CD4-positive, CD25-positive, alpha-beta regulatory T cell (primary cell): ENCODE measurements at regions not wholly inside any gene's neighbourhood (a gene's known extent, or its start where the extent isn't known, plus 50 kb on each side); places are given as distances from the start of the nearest gene placed in this dataset.
"Not testable (repeated sequence)": the region's sequence is repeated elsewhere in the genome, so short reads cannot be mapped to it uniquely, and the experiment has no call there.

Experiments used
- ATAC-seq, 2 donors: fragments of 150-1000 bp; cut with Tn5 transposase; one replicate each; pipeline ENCODE4 v1.10.0; 2021; ENCODE audit warnings: low read depth in 2 of 2, moderate number of reproducible peaks in 2 of 2, moderate library complexity in 1 of 2
- DNase-seq, 3 donors: peaks; one replicate each; pipeline versions ENCODE4 v3.0.0 to v3.0.0-alpha.2; 2012 to 2022; ENCODE audit warnings: mixed read lengths in 1 of 3
- H3K27ac ChIP-seq: one replicate; pipeline ENCODE4 v1.7.0; 2013; ENCODE audit warnings: mild to moderate bottlenecking, low read length; ENCODE audit not compliant: insufficient read depth, poor library complexity, severe bottlenecking
- H3K27me3 ChIP-seq: one replicate; pipeline ENCODE4 v1.7.0; 2013; ENCODE audit warnings: low read length; ENCODE audit not compliant: control insufficient read depth, insufficient read depth
- H3K36me3 ChIP-seq: one replicate; pipeline ENCODE4 v1.7.0; 2013; ENCODE audit warnings: mild to moderate bottlenecking, low read length, moderate library complexity; ENCODE audit not compliant: control insufficient read depth, insufficient read depth
- H3K4me1 ChIP-seq: 2 replicates; pipeline ENCODE4 v1.7.0; 2013; ENCODE audit warnings: mild to moderate bottlenecking, low read length; ENCODE audit not compliant: insufficient read depth, control insufficient read depth, poor library complexity, severe bottlenecking
- H3K4me3 ChIP-seq: one replicate; pipeline ENCODE4 v1.7.0; 2013; ENCODE audit warnings: low read depth, mild to moderate bottlenecking, low read length, moderate library complexity
- H3K9me3 ChIP-seq, 2 experiments: 1 replicate in 1 of 2; 2 replicates in 1 of 2; pipeline ENCODE4 v1.7.0; 2013; ENCODE audit warnings: low read length in 2 of 2, mild to moderate bottlenecking in 1 of 2, moderate library complexity in 1 of 2; ENCODE audit not compliant: control insufficient read depth in 2 of 2
- H3K27ac Mint-ChIP-seq, 3 donors: one replicate each; pipeline ENCODE4 v1.8.0; 2020 to 2022; ENCODE audit warnings: mild to moderate bottlenecking in 3 of 3, mixed read lengths in 3 of 3, moderate library complexity in 2 of 3
- H3K27me3 Mint-ChIP-seq: one replicate; pipeline ENCODE4 v1.8.0; 2022; ENCODE audit warnings: mild to moderate bottlenecking, mixed read lengths
- H3K36me3 Mint-ChIP-seq: one replicate; pipeline ENCODE4 v1.8.0; 2020; ENCODE audit warnings: mixed read lengths
- H3K4me1 Mint-ChIP-seq, 4 donors: one replicate each; pipeline ENCODE4 v1.8.0; 2020 to 2022; ENCODE audit warnings: mixed read lengths in 4 of 4, mild to moderate bottlenecking in 1 of 4
- H3K4me3 Mint-ChIP-seq, 4 donors: one replicate each; pipeline ENCODE4 v1.8.0; 2020 to 2022; ENCODE audit warnings: mild to moderate bottlenecking in 4 of 4, mixed read lengths in 4 of 4, moderate library complexity in 3 of 4
- H3K9me3 Mint-ChIP-seq, 7 donors: one replicate each; pipeline ENCODE4 v1.8.0; 2020 to 2022; ENCODE audit warnings: mixed read lengths in 7 of 7, mild to moderate bottlenecking in 3 of 7, moderate library complexity in 2 of 7

DNA sequence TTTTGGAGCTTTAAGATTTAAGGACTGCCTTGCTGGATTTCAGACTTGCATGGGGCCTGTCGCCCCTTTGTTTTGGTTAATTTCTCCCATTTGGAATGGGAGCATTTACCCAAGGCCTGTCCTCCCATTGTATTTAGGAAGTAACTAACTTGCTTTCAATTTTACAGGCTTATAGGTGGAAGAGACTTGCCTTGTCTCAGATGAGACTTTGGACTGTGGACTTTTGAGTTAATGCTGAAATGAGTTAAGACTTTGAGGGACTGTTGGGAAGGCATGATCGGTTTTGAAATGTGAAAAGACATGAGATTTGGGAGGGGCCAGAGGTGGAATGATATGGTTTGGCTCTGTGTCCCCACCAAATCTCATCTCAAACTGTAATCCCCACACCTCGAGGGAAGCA is 56.5 kb upstream of the TNFSF10 start:
- H3K36me3 Mint-ChIP-seq, DNase-seq, H3K36me3 ChIP-seq, H3K27me3 ChIP-seq, H3K9me3 Mint-ChIP-seq, H3K9me3 ChIP-seq, H3K27me3 Mint-ChIP-seq, H3K4me3 Mint-ChIP-seq, H3K27ac ChIP-seq, H3K4me3 ChIP-seq, ATAC-seq: not testable (repeated sequence)
- Mint-ChIP-seq H3K4me1 (peaks cover 30 to 61% (median 43%) of the 10 kb centered on the region in 4 donors), H3K27ac (peak overlapping the region; percentile 34 to 92 (median 49))
- peaks cover 24% of the 10 kb centered on the region for H3K4me1 ChIP-seq

DNA sequence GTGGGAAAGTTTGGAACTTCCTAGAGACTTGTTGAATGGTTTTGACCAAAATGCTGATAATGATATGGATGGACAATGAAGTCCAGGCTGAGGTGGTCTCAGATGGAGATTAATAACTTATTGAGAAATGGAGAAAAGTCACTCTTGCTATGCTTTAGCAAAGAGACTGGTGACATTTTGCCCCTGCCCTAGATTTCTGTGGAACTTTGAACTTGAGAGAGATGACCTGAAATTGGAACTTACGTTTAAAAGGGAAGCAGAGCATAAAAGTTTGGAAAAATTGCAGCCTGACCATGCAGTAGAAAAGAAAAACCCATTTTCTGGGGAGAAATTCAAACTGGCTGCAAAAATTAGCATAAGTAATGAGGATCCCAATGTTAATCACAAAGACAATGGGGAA is 55.5 kb upstream of the TNFSF10 start:
- H3K27me3 Mint-ChIP-seq, H3K27ac Mint-ChIP-seq, H3K36me3 Mint-ChIP-seq, H3K4me3 ChIP-seq, H3K36me3 ChIP-seq, H3K9me3 Mint-ChIP-seq, DNase-seq, ATAC-seq, H3K9me3 ChIP-seq, H3K27me3 ChIP-seq, H3K27ac ChIP-seq: not testable (repeated sequence)
- Mint-ChIP-seq H3K4me3 (peak overlapping the region in 1 of 4 donors; percentile 4), H3K4me1 (peaks cover 30 to 61% (median 43%) of the 10 kb centered on the region in 4 donors)
- H3K4me1 ChIP-seq = peaks cover 24% of the 10 kb centered on the region

DNA sequence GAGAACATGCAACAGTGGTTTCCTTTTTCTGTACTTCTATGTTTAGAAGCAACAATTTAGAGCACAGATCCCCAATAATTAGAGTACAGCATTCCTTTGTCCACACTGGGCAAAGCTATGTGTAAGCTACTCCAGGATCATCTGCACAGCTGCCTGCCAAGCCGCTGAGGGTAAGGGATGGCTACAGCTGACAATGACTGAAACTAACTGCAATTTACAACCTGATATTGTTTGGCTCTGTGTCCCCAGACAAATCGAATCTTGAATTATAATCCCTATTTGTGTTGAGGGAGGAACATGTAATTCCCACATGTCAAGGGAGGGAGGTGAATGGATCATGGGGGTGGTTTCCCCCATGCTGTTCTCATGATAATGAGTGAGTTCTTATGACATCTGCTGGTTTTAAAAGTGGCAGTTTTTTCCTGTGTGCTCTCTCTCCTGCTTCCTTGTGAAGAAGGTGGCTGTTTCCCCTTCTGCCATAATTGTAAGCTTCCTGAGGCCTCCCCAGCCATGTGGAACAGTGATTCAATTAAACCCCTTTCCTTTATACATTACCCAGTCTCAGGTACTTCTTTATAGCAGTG is 54.8 kb upstream of the TNFSF10 start:
- Mint-ChIP-seq H3K27me3 (no peaks in the 10 kb centered on the region), H3K27ac (peak overlapping the region in 1 of 3 donors; percentile 2), H3K9me3 (peaks cover 0 to 2% (median 0%) of the 10 kb centered on the region in 7 donors), H3K4me3 (no peak overlapping the region), H3K36me3 (no peaks in the 10 kb centered on the region), H3K4me1 (peaks cover 28 to 57% (median 40%) of the 10 kb centered on the region in 4 donors)
- Histone ChIP-seq H3K4me1 (peaks cover 24% of the 10 kb centered on the region), H3K36me3 (no peaks in the 10 kb centered on the region), H3K4me3 (no peak overlapping the region), H3K27ac (no peak overlapping the region), H3K9me3 (no peaks in the 10 kb centered on the region), H3K27me3 (no peaks in the 10 kb centered on the region)
- ATAC-seq = no peak
- no peak for DNase-seq

DNA sequence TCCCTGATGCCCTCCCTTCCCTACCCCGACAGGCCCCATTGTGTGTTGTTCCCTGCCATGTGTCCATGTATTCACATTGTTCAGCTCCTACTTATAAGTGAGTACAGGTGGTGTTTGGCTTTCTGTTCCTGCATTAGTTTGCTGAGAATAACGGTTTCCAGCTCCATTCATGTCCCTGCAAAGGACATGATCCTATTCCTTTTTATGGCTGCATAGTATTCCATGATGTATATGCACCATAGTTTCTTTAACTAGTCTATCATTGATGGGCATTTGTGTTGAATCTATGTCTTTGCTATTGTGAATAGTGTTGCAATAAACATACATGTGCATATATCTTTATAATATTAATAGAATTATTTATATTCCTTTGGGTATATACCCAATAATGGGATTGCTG is 52.1 kb upstream of the TNFSF10 start:
- Mint-ChIP-seq H3K36me3 (no peaks in the 10 kb centered on the region), H3K4me3 (no peak overlapping the region), H3K27me3 (no peaks in the 10 kb centered on the region), H3K4me1 (peaks cover 10 to 31% (median 17%) of the 10 kb centered on the region in 4 donors), H3K9me3 (peaks cover 0 to 9% (median 2%) of the 10 kb centered on the region in 7 donors), H3K27ac (no peak overlapping the region)
- peaks cover 12% of the 10 kb centered on the region for H3K4me1 ChIP-seq
- H3K27me3 ChIP-seq = no peaks in the 10 kb centered on the region
- H3K9me3 ChIP-seq = peaks cover 6 to 9% of the 10 kb centered on the region in 2 experiments
- DNase-seq = no peak
- no peaks in the 10 kb centered on the region for H3K36me3 ChIP-seq
- ATAC-seq = no peak
- H3K27ac ChIP-seq = no peak overlapping the region
- no peak overlapping the region for H3K4me3 ChIP-seq

DNA sequence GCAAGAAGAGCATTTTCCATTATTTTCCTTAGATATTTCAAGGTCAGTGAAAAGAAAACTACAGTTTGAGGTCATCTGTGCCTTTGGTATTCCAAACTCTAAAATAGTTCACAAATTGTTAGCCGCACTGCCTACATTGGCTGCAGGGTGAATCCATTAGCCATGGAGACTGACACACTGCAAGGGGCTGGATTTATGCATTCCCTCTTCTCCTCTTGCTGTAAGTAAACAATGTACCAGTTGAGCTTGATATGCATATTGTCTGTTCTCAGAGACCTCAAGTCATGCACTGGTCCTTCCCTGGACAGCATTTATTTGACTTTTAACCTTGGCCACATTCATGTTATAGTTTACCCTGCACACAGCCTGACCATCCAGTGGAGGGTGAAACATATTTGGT is 50.2 kb upstream of the TNFSF10 start:
- DNase-seq = no peak
- Histone ChIP-seq H3K4me3 (no peak overlapping the region), H3K27me3 (no peaks in the 10 kb centered on the region), H3K4me1 (peaks cover 7% of the 10 kb centered on the region), H3K27ac (no peak overlapping the region), H3K9me3 (peaks cover 6 to 9% of the 10 kb centered on the region in 2 experiments), H3K36me3 (no peaks in the 10 kb centered on the region)
- Mint-ChIP-seq H3K4me1 (peaks cover 7 to 13% (median 12%) of the 10 kb centered on the region in 4 donors), H3K27ac (no peak overlapping the region), H3K27me3 (no peaks in the 10 kb centered on the region), H3K9me3 (peaks cover 0 to 12% (median 2%) of the 10 kb centered on the region in 7 donors), H3K36me3 (no peaks in the 10 kb centered on the region), H3K4me3 (no peak overlapping the region)
- ATAC-seq = no peak
